Caki2 (cell line): ENCODE measurements at regions not wholly inside any gene's neighbourhood (a gene's known extent, or its start where the extent isn't known, plus 50 kb on each side); places are given as distances from the start of the nearest gene placed in this dataset.

Source experiments
- DNase-seq: peaks from one replicate; pipeline ENCODE4 v3.0.0-alpha.2; 2015; ENCODE audit warnings: low read depth
- in situ Hi-C: cut with HindIII; loops from 2 replicates; pipeline ENCODE4 v1.10.0; 2016; ENCODE audit warnings: low sequenced_read_pairs, low pct_unique_long_range_greater_than_20kb, mixed read lengths

DNA sequence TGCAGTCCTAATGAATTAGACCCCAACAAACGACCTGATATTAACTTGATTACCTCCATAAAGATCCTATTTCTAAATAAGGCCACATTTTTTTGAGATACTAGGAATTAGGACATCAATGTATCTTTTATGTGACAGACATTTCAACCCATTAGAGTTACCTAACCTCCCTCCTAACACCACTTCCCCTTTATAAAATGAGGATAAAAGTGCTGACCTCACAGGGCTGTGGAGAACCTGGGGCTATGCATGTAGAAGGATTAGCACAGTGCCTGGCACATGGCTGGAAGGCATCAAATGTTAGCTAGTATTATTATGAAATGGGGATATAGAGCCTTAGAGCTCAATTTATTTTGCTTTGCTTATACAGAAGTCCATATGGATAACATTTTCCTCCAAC lies 53.5 kb upstream of the LRRN1 start:
- DNase-seq: no peak
- in situ Hi-C loops: no loop called here

DNA sequence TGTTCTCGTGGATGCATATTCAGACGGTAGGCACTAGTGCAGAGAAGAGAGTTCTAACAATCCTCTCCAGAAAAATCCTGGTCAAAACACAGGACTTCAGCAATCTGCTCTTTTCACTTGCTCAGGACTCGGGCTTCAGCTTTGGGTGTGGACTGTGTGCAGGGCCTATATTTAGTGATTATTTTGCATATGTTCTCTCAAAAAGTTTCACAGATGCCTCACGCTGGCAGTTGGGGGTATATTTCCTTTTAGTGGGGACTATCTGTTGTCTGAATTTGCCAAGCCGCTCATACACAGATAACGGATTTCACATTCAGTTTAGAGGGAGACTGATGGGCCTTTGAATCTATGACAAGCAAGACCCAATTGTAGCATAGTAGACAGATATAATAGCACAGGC lies 54.4 kb upstream of the LRRN1 start:
- in situ Hi-C loops: no loop called here
- DNase-seq: no peak

DNA sequence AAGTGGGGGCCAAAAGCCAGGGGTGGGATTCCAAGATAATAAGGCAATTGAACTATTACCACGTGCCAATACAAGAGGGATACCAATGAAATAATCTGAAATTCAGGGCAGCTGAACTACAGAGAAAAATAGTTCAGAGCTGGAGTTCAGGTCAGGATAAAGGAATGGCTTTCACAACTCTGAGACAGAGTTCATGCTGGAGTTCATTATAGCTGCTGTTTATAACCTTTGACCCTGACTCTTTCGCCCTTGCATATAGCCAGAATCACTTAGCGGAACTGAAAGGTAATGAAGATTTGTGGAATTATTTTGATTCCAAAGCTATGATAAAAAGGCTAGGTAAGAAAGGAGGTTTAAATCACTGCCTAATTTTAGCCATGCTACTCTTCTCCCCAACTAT lies 55.5 kb upstream of the LRRN1 start:
- DNase-seq: no peak
- in situ Hi-C loops: no loop called here

DNA sequence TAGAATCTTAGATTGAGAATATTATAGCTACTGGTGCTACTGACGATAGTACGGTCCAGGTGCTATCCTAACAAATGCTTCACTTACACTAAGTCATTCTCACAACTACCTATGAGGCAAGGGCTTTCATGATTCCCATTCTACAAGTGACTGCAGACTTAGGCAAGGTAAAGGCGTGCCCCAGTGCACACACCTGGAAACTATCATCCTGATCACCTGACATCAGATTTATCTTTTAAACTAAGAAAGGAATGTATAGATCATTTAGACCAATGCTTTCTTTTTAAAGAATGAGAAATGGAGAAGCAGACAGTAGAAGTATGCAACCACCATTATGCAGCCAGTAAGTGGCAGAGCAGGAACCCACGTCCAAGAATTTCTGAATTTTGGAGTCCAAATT lies 59.2 kb upstream of the LRRN1 start:
- in situ Hi-C loops: no loop called here
- DNase-seq: no peak

DNA sequence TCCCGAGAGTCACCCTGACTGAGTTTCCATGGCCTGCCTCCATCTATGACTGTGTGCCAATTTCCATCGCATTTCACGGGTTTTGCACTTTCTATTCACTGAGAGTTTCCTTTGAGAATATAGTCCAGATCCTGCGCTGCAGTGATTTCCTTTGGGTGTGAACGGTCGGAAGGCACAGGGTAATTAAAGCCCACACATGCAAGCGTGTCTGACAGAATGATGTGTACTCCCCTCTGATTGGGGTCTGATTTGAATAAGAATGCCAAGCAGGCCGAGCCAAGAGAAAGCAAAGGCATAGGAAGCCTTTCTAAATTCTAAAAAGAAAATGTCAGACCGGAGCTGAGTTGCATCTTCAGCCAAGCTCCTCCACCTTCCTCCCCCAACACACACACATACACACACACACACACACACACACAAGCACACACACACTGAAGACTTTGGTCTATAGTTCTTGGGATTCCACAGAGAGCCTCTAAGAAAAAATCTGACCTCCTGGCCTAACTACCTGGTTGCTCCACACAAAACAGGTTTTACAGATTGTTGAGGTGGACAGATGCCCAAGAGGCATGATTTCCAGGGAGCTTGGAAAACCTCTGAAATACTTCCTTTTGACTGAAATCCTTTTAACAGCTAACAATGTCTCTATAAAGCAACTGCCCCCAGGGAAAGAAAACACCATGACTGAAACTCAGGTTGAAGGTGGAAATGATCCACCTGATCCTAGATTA lies 59.7 kb upstream of the LRRN1 start:
- DNase-seq: no peak
- in situ Hi-C loops: no loop called here

DNA sequence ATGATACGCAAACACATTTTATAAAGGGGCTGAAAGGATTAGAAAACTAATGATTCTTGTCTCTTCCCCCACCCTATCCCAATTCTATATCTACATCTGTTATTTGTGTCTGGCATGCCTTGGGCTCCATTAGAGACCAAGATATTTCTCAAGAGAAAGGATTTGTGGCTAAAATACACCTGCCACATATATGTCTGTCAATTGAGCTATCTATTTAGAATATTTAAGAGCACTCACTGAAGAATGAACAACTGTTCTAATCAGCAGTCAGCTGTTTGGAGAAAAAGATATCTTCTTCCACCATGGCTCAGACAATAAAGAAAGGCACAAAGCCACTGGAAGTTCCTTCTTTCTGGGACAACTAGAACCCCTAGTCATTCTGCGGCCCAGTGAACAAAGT lies 61.7 kb upstream of the LRRN1 start:
- in situ Hi-C loops: no loop called here
- DNase-seq: no peak

DNA sequence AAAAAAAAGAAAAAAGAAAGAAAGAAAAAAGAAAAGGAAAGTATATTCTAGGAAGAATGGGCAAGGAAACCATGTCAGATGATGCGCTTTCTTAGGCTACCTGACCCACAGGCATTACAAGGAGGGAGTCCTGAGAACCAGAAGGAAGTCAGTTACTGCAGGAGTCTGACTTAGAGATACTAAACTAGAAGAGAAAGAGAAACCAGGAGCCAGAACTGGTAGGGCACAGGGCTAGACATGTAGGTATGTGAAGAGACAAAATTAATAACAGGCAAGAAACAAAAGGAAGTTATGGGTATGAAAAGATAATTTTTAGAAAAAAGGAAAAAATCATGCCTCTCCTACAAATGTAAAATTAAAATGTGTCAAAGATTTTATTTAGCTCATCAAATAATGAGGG lies 63.3 kb upstream of the LRRN1 start:
- no peak for DNase-seq
- in situ Hi-C loops: no loop called here

DNA sequence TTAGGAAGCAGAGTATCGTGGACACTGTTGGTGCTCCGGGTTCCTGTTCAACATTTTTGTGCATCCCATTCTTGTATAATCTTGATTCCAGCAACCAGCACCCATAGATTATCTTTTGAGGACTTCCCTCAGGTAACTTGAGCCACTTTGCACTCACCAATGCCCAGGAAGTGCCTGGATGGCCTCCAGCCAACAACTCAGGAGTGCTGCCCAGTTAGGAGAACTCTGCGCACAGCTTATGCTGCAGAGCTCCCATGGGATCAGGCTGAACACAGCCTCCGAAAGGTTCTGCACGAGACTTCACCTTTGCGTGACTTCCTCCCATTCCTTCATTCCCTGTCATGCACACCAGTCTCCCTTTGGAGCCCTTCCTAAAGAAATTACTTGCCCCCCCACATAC lies 64.3 kb upstream of the LRRN1 start:
- in situ Hi-C loops: no loop called here

DNA sequence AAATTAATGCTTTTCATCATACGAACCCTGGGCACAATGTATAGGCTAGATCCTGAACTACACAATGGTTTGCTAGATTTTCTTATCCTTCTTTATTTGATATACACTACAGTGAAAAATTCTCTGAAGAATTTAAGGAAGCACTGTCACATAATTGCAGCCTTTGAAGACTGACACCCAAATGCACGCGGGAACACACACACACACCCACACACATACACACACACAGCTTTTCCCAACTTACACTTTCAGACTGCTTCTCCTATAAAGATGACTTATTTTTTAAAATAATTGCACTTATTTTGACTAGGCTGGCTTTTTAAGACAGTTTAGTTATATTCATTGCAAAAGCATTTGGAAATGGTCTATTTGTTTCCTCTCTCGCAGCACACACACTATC lies 70.0 kb upstream of the LRRN1 start:
- in situ Hi-C loops: no loop called here
- DNase-seq: no peak

More for the DNA sequence above, 64.3 kb upstream of the LRRN1 start:
- DNase-seq: no peak

DNA sequence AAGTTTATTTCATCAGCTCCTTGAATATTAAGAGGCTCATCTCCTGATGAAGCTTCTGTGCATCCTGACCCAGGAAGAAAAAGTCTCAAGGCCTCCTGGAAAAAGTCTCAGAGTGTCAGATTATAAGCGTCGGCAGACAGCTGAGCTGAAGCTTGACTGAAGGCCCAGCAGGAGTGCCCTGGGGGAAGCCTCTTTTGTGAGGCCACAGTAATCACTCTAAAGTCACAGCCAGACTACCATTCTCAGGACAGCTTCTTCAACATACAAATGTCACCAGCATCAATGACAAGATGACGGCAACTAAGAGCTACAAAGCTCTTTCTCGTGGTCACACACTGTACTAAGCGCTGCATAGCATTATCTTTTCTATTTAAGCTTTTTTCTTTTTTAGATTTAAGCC lies 72.7 kb upstream of the LRRN1 start:
- no peak for DNase-seq
- in situ Hi-C loops: no loop called here

DNA sequence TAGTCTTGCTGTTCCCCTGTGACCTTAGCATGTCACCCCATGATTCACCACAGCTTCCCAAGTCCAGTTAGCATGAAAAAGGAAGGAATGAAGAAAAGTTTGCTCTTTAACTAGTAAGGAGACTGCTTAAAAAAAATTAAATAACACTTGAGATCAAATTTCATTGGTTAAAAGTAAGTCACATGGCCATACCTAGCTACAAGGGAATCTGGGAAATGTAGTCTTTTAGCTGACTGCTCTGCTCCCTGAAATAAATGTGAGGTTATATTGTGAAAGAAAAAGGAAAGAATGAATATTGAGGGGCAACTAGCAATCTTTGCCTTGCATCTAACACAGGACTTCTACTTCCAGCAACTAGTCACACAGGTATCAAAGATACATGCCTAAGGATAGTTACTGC lies 84.7 kb upstream of the LRRN1 start:
- in situ Hi-C loops: no loop called here
- no peak for DNase-seq

DNA sequence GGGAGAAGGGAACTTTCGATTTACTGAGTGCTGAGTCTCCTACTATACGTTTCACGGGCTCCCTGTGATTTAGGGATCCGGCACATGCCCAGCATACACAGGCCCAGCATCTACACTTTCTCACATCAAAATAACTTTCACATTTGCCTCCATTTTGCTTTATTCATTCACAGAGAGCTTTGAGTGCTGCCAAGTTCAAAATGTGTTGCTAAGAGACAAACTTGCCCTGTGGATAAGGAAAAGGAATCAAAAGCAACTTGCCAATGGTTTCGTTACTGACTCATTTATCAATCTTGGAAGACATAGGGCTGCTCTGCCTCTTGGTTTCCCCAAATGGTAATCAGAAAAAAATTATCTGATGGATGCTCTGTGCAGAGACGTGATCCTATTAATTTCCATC lies 86.3 kb upstream of the LRRN1 start:
- in situ Hi-C loops: no loop called here
- no peak for DNase-seq

DNA sequence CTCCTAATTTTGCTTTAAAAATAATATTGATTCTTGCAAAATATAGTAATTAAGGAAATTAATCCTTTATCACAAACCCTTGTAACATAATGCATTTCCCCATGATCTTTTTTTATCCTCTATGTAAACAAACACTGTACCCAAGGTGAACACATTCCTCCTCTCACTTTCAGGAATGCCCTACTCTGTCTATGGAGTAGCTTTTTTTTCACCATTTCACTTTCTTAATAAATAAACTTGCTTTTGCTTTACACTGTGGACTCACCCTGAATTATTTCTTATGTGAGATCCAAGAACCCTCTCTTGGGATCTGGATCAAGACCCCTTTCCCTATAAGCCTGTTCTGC lies 90.5 kb upstream of the LRRN1 start:
- DNase-seq: no peak
- in situ Hi-C loops: no loop called here

DNA sequence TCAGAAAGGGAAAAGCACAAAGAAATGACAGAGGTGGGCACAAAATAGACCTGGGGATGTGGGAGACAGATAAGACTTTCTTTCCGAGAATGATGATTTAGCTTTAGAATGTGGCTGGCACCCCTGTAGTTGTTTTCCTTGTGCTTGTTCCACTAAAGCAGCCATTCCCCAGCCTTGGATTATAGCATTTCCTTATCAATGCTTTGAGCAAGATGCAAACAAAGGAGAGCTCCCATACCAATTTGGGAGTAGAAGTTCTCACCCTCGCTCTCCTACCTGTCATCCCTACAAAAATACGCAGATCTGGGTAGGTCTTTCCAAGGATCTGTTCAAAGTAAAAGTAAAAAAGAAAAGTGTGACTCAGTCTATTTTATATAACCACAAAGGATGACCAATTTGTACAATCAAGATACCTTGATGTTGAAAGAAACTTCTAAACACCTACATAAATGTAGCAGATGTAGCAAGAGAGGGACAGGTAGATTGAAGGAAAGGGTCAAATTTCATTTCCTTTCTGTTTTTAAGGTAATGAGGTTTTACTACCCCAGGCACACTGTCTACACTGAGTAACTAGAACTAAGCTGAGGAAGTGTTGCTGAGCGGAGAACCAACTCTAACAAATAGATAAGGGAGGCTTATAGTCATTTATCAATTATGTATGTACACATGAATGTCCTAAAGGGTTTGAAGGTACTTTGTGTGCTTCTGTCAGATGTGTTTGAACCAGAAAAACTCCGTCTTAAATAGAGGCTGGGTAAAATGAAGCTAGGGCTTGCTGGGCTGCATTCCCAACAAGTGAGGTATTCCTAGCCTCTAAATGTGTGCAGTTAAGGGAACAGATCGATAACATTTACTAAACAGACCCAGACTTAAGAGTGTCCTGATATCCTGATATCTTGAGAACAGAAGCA lies 91.1 kb upstream of the LRRN1 start:
- no peak for DNase-seq
- in situ Hi-C loops: no loop called here

DNA sequence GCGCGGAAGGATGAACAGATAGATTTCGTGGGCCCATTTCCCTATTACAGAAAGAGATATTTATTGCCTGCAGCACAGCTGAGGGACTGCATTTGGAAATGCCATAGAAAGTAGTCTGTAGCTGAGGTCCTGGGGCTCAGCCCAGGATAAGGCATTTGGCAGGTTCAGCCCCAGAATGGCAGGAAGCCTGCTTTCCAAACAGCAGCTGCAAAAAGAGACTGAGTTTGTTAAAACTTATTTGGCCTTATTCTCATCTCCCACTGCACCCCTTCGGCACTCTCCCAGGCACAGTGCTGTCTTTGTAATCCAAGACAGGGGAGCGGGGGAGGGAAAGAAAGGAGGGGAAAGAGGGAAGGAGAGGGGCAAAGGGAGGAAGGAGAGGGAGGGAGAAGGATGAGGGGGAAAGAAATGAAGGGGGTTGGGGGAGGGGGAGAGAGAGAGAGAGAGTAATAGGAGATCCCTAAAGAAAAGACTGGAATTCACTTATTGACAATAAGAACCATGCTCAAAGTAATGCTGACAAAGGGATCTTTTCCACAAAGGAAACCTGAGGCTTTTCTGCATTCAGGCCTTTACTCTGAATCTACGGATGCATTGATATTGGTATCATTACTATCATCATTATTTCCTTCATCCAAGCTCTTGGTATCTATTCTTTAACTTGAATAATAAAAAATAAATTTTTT lies 94.0 kb upstream of the LRRN1 start:
- in situ Hi-C loops: no loop called here
- no peak for DNase-seq

DNA sequence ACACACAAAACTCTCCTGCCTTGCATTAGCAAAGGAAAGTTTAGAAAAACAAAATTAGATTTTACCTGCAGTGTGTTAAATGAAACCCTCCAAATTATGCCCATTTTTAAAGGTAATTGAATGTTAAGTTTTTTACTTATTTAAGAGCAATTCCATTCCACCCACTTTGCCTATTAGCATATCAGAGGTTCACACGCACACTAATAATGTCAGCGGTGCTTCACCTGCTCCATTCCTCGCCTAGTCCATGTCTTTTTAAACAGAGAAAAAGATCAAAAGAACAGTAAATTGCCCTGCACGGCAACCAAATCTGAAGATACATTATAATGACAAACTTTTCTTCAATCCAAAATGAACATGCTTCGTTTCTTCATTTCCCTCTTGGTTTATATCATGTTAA lies 97.3 kb upstream of the LRRN1 start:
- no peak for DNase-seq
- in situ Hi-C loops: no loop called here

DNA sequence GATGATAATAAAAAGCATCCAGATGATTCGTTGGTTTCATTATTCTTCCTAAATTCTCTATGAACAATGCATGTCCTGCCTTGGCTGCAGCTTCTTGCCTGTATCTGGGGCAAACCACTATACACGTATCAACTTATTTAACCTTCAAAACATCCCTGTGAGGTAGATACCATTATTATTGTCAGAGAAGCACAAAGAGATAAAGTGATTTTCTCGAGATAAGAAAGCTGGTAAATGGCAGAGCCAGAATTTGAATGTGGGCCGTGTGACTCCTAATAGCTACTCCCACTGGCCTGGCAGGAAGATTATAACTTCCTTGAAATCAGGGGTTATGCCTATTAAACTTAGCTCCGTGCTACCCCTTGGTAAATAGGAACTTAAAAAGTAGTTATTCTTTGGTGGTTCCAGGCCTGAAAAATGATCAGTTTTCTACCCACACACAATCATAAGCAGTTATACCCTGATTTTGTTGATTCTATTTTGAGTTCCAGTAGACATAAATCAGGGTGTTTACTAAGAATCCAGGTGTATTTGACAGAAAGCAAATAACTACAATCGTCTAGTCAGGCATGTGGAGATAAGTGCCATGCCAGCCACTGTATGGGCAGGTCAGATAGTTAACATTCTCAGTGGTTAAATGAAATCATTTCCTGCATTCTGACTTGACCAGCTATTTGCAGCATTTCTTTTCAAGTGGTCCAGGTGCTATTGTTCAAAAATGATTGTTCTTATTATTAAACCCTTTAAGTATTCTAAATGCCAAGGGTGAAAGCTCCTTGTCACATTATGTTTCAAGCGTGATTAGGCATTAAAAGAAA lies 99.2 kb upstream of the LRRN1 start:
- DNase-seq: no peak
- in situ Hi-C loops: no loop called here

DNA sequence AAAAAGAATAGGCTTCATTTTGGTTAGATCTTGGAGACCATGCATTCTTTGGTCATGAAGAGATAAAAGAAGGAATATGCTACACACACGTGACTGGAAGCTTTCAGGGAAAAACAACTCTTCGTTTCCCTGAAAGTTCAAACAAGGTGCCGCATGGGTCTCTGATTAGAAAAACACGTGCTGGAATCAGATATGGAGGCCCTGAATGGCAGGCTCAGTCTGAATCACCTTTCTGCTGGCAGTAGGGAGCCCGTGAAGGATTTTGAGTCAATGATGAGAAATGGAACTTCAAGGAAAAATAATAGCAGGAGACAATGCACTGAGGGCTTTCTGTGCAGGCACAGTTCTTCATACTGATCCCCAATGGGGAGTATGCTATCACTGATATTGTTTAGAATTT lies 99.8 kb upstream of the LRRN1 start:
- DNase-seq: no peak

DNA sequence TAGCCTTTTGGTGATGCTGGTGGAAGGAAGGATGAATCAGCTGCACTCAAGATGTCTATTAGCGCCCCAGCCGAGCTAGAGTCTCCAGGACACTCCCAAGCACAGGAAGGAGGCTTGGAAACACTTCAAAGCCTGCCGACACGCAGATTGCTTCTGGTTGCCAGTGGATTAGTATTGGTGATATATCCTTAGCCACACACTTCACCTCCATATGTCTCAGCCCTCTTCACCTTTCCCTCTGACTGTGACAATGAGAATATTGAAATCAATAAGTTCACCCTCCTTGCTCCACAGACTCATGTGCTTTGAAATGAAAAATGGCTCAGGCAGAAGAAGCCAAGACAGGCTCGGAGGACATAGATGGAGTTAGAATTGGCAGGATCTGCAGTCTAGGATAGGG lies 102.9 kb upstream of the LRRN1 start:
- DNase-seq: no peak

More for the DNA sequence above, 99.8 kb upstream of the LRRN1 start:
- in situ Hi-C loops: no loop called here

More for the DNA sequence above, 102.9 kb upstream of the LRRN1 start:
- in situ Hi-C loops: no loop called here
